HL-60 (cell line): ENCODE measurements at regions not wholly inside any gene's neighbourhood (a gene's known extent, or its start where the extent isn't known, plus 50 kb on each side); places are given as distances from the start of the nearest gene placed in this dataset.

ENCODE experiments used
- DNase-seq, 2 experiments: peaks; one replicate each; pipeline ENCODE4 v3.0.0-alpha.2; 2010 to 2020; ENCODE audit warnings: low read depth in 1 of 2, low spot score in 1 of 2
- H3K27ac ChIP-seq: fragments of 250-450 bp; sonication (Bioruptor Pico); replicated peaks from 2 replicates; pipeline ENCODE4 v1.5.1; 2020; ENCODE audit warnings: mild to moderate bottlenecking, moderate library complexity
- H3K27me3 ChIP-seq: fragments of 250-450 bp; sonication (Bioruptor Pico); 2 replicates; pipeline ENCODE4 v1.5.1; 2021; ENCODE audit warnings: mild to moderate bottlenecking, moderate library complexity; ENCODE audit not compliant: insufficient read depth, poor library complexity, severe bottlenecking
- H3K4me3 ChIP-seq: replicated peaks from 2 replicates; pipeline ENCODE4 v1.5.1; 2011; ENCODE audit warnings: mild to moderate bottlenecking, control low read depth, low read length; ENCODE audit not compliant: insufficient read depth
- GABPA ChIP-seq: IDR thresholded peaks from 2 replicates; pipeline ENCODE4 v1.6.1; 2012; ENCODE audit warnings: low read depth
- POLR2AphosphoS5 ChIP-seq: IDR thresholded peaks from 2 replicates; pipeline ENCODE4 v1.6.1; 2012; ENCODE audit warnings: low read depth
- SPI1 ChIP-seq: IDR thresholded peaks from 2 replicates; pipeline ENCODE4 v1.6.1; 2012; ENCODE audit warnings: low read depth, mild to moderate bottlenecking, borderline replicate concordance
- TF ChIP-seq, protein P1 (sequence below): IDR thresholded peaks from 2 replicates; pipeline ENCODE4 v1.6.1; 2012; ENCODE audit warnings: low read depth; ENCODE audit not compliant: insufficient replicate concordance
- TF ChIP-seq, protein P2 (sequence below): IDR thresholded peaks from one replicate; pipeline ENCODE4 v1.5.1; 2011; ENCODE audit warnings: low read length, control low read depth, inconsistent platforms; ENCODE audit not compliant: insufficient read depth

DNA sequence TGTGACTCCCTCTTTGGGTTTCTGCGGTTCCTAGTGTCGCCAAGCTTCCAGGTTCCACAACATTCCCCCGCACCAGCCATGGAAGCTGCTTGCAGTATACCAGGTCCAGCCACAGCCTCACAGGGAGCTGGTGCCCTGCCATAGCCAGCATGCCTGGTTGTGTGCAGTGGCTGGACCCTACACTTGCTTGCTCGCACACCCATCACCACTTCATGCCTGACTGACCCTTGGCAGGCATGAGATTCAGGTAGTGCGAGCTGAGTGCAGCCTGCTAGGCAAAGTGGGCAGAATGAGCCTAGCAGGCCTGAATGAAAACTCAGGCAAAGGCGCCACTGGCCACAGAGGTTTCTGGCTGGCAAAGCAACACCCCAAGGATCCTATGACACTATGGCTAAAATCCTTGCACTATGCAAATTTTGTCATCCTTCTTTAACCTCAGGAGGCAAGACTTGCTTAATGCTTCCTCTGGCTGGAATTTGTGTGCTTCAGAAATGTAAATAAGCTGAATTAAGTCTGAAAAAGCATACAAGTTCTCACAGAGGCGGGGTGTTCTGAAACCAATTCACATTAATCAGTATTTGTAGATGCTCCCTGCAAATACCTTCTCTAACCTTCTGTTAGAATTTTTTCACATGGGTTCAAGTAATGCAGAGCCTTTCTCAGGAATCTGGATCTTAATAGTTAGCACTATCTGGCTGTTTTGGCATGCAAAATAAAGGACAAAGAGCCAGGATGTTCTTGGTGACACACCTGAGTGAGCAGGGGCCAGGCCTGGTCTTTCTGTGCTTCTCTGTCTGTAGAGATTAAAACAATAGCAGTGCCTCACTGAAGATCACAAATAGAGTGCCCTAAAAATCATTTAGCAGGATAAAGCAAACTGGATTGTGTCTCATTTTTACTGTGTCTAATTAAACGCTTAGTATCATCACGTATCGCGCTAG lies 256.9 kb downstream of the GPATCH2 start:
- Histone ChIP-seq H3K27me3 (no peaks in the 10 kb centered on the region), H3K27ac (no peak overlapping the region), H3K4me3 (no peak overlapping the region)
- no peak for DNase-seq
- TF ChIP-seq, protein P1, sequence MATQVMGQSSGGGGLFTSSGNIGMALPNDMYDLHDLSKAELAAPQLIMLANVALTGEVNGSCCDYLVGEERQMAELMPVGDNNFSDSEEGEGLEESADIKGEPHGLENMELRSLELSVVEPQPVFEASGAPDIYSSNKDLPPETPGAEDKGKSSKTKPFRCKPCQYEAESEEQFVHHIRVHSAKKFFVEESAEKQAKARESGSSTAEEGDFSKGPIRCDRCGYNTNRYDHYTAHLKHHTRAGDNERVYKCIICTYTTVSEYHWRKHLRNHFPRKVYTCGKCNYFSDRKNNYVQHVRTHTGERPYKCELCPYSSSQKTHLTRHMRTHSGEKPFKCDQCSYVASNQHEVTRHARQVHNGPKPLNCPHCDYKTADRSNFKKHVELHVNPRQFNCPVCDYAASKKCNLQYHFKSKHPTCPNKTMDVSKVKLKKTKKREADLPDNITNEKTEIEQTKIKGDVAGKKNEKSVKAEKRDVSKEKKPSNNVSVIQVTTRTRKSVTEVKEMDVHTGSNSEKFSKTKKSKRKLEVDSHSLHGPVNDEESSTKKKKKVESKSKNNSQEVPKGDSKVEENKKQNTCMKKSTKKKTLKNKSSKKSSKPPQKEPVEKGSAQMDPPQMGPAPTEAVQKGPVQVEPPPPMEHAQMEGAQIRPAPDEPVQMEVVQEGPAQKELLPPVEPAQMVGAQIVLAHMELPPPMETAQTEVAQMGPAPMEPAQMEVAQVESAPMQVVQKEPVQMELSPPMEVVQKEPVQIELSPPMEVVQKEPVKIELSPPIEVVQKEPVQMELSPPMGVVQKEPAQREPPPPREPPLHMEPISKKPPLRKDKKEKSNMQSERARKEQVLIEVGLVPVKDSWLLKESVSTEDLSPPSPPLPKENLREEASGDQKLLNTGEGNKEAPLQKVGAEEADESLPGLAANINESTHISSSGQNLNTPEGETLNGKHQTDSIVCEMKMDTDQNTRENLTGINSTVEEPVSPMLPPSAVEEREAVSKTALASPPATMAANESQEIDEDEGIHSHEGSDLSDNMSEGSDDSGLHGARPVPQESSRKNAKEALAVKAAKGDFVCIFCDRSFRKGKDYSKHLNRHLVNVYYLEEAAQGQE = no peak
- TF ChIP-seq GABPA (no peak), POLR2AphosphoS5 (no peak), SPI1 (no peak)
- TF ChIP-seq, protein P2, sequence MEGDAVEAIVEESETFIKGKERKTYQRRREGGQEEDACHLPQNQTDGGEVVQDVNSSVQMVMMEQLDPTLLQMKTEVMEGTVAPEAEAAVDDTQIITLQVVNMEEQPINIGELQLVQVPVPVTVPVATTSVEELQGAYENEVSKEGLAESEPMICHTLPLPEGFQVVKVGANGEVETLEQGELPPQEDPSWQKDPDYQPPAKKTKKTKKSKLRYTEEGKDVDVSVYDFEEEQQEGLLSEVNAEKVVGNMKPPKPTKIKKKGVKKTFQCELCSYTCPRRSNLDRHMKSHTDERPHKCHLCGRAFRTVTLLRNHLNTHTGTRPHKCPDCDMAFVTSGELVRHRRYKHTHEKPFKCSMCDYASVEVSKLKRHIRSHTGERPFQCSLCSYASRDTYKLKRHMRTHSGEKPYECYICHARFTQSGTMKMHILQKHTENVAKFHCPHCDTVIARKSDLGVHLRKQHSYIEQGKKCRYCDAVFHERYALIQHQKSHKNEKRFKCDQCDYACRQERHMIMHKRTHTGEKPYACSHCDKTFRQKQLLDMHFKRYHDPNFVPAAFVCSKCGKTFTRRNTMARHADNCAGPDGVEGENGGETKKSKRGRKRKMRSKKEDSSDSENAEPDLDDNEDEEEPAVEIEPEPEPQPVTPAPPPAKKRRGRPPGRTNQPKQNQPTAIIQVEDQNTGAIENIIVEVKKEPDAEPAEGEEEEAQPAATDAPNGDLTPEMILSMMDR = no peak

DNA sequence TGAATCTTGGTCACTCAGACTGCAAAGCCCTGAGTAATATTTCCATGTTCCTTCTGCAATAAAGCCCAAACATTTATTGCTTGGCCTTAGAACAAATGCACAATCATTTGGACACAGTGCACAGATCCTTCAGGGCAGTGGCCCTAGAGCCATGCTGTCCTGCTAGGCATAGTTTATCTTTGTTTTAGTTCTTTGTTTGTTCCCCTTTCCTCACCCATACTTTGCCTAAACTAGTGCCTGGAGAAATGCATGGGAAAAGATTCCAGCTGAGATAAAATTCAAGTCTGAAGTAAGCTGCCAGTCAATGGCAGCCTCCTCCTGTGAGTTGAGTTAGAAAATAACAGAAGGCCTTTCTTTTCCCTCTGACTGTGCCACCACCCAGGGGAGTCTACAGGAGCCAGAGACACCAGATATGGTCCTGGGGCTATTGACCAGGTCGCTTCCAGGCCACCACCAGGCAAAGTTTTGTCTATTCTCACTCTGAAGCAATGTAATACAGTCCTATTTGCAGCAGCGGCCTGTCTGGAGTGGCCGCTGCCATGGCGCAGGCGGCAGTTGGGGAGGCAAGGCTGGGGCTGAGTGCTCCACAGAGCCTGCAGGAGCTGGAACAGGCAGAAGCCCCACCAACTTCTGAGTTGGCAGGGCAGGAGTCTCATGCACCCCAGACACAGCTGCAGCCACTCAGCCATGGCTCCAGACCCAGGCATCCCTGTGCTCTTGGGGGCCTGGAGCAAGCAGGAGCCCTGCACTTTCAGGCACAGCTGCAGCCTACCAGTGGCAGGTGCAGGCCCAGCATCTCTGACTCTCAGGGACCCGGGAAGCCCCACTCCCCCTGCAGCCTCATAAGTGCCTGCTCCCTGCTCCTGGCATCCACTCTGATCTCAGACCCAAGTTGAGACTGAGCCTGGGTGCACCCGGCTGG lies 258.6 kb downstream of the GPATCH2 start:
- TF ChIP-seq SPI1 (no peak), POLR2AphosphoS5 (no peak), GABPA (no peak)
- TF ChIP-seq, protein P1 = no peak
- TF ChIP-seq, protein P2 = no peak
- Histone ChIP-seq H3K27ac (no peak overlapping the region), H3K4me3 (no peak overlapping the region), H3K27me3 (no peaks in the 10 kb centered on the region)
- no peak for DNase-seq

DNA sequence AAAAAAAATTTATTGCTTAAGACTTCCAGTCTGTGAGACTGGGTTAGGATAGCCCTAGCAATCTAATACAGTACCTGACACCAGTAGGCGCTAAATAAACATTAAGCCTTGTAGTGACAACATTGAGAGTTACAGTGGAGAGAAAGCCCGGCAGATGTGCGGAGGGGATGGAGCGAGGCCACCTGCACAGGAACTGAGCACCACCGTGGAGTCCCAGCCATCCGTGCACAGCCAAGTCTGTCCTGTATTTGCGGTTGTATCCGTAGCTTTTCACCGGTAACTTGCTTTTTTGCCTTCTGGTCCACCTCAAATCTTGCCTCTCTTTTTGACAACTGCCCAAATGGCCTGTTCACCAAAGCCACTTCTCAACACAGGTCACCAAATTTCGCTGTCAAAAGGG lies 260.1 kb downstream of the GPATCH2 start:
- TF ChIP-seq, protein P1 = no peak
- no peak for TF ChIP-seq GABPA
- TF ChIP-seq, protein P2 = no peak
- TF ChIP-seq POLR2AphosphoS5 = no peak
- TF ChIP-seq SPI1 = no peak
- Histone ChIP-seq H3K4me3 (no peak overlapping the region), H3K27ac (no peak overlapping the region), H3K27me3 (no peaks in the 10 kb centered on the region)
- DNase-seq = no peak
